ENCODE measurements at regions not wholly inside any gene's neighbourhood (a gene's known extent, or its start where the extent isn't known, plus 50 kb on each side); places are given as distances from the start of the nearest gene placed in this dataset.

DNA sequence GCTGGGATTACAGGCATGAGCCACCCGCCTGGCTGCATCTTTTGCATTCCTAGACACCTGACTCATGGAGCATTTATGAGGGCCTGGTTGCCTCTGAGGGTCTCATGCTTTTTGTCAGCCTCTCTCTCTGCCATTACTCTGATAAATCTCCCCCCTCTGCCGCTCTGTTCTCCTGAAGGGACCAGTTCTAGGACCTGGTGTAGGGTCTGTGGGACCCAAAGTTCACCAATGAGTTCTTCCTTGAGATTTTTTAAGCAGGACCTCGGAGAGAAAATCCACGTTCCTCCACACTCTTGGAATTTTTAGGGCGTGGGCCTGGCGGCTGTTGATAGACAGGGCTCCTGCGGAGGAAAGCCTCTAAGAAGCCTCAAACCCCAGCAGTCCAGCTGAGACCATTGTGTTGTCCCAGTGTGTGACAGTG, 91.9 kb upstream of the ERRFI1 start:
- TF ChIP-seq POLR2A (IDR thresholded peaks at IDR 0.05; ENCODE audit: low read length): no peak
- TF ChIP-seq GATA1 (IDR thresholded peaks at IDR 0.05; ENCODE audit: low read depth, low read length): no peak
